GM23338 (cell line): ENCODE measurements at regions not wholly inside any gene's neighbourhood (a gene's known extent, or its start where the extent isn't known, plus 50 kb on each side); places are given as distances from the start of the nearest gene placed in this dataset.

Experiments
- ATAC-seq: fragments of 200-7000 bp; cut with Tn5 transposase; 3 replicates; pipeline ENCODE4 v1.9.1; 2020
- DNase-seq: peaks from one replicate; pipeline ENCODE4 v3.0.0-alpha.2; 2015; ENCODE audit warnings: low spot score
- H2AFZ ChIP-seq: fragments of 200-600 bp; sonication (generic); 2 replicates; pipeline ENCODE4 v1.8.0; 2016; ENCODE audit warnings: antibody characterized with exemption, mild to moderate bottlenecking, moderate library complexity
- H3F3A ChIP-seq: fragments of 200-600 bp; sonication (generic); replicated peaks from 2 replicates; pipeline ENCODE4 v1.8.0; 2017; ENCODE audit warnings: antibody characterized with exemption, mixed run types, low read depth
- H3K27ac ChIP-seq: fragments of 200-600 bp; sonication (generic); 2 replicates; pipeline ENCODE4 v1.6.1; 2016; ENCODE audit warnings: low read depth
- H3K27me3 ChIP-seq: fragments of 200-600 bp; sonication (generic); 2 replicates; pipeline ENCODE4 v1.8.0; 2016; ENCODE audit warnings: mild to moderate bottlenecking, mixed run types, moderate library complexity; ENCODE audit not compliant: insufficient read depth
- H3K36me3 ChIP-seq: fragments of 200-600 bp; sonication (generic); 2 replicates; pipeline ENCODE4 v1.8.0; 2016; ENCODE audit warnings: mild to moderate bottlenecking; ENCODE audit not compliant: insufficient read depth
- H3K4me1 ChIP-seq: fragments of 200-600 bp; sonication (generic); 2 replicates; pipeline ENCODE4 v1.8.0; 2016; ENCODE audit warnings: mild to moderate bottlenecking, moderate library complexity; ENCODE audit not compliant: insufficient read depth
- H3K4me2 ChIP-seq: fragments of 200-600 bp; sonication (generic); 2 replicates; pipeline ENCODE4 v1.7.1; 2017; ENCODE audit warnings: mixed run types
- H3K4me3 ChIP-seq: fragments of 200-600 bp; sonication (generic); 2 replicates; pipeline ENCODE4 v1.6.1; 2016; ENCODE audit warnings: mixed run types
- H3K79me2 ChIP-seq: fragments of 200-600 bp; sonication (generic); replicated peaks from 2 replicates; pipeline ENCODE4 v1.8.0; 2017; ENCODE audit warnings: mild to moderate bottlenecking; ENCODE audit not compliant: insufficient read depth
- H3K9me2 ChIP-seq: fragments of 200-600 bp; sonication (generic); 2 replicates; pipeline ENCODE4 v1.8.0; 2017; ENCODE audit not compliant: insufficient read depth
- H4K20me1 ChIP-seq: fragments of 200-600 bp; sonication (generic); replicated peaks from 2 replicates; pipeline ENCODE4 v1.8.0; 2017; ENCODE audit warnings: mild to moderate bottlenecking; ENCODE audit not compliant: insufficient read depth
- H3K27ac Mint-ChIP-seq: 2 replicates; pipeline ENCODE4 v1.8.0; 2020; ENCODE audit warnings: inconsistent platforms, mild to moderate bottlenecking, moderate library complexity, mixed read lengths
- H3K27me3 Mint-ChIP-seq: 3 replicates; pipeline ENCODE4 v1.8.0; 2022; ENCODE audit warnings: low read depth, mild to moderate bottlenecking, moderate library complexity, mixed read lengths, inconsistent platforms; ENCODE audit not compliant: insufficient read depth, poor library complexity
- H3K36me3 Mint-ChIP-seq: 3 replicates; pipeline ENCODE4 v1.8.0; 2021; ENCODE audit warnings: low read depth, mild to moderate bottlenecking, inconsistent platforms, moderate library complexity, mixed read lengths
- H3K4me1 Mint-ChIP-seq: 3 replicates; pipeline ENCODE4 v1.8.0; 2020; ENCODE audit warnings: mild to moderate bottlenecking, inconsistent platforms, mixed read lengths
- H3K4me3 Mint-ChIP-seq: 3 replicates; pipeline ENCODE4 v1.8.0; 2021; ENCODE audit warnings: moderate library complexity, mild to moderate bottlenecking, inconsistent platforms, mixed read lengths
- H3K9me3 Mint-ChIP-seq: 3 replicates; pipeline ENCODE4 v1.8.0; 2020; ENCODE audit warnings: moderate library complexity, mild to moderate bottlenecking, inconsistent platforms, mixed read lengths
- CREB1 ChIP-seq: fragments of 250-450 bp; sonication (Bioruptor Pico); IDR thresholded peaks from 2 replicates; pipeline ENCODE4 v1.5.0; 2020; ENCODE audit warnings: low read depth, mild to moderate bottlenecking, moderate library complexity
- EZH2 ChIP-seq: fragments of 200-600 bp; sonication (generic); IDR thresholded peaks from one replicate; pipeline ENCODE4 v1.8.0; 2017; ENCODE audit warnings: antibody characterized with exemption, mild to moderate bottlenecking, low read depth; ENCODE audit not compliant: unreplicated experiment
- EZH2phosphoT487 ChIP-seq: fragments of 200-600 bp; sonication (generic); IDR thresholded peaks from one replicate; pipeline ENCODE4 v1.8.1; 2018; ENCODE audit warnings: antibody characterized with exemption; ENCODE audit not compliant: unreplicated experiment
- JUNB ChIP-seq: IDR thresholded peaks from one replicate; pipeline ENCODE4 v1.6.1; 2016; ENCODE audit warnings: antibody characterized with exemption; ENCODE audit not compliant: unreplicated experiment
- NANOG ChIP-seq: IDR thresholded peaks from 2 replicates; pipeline ENCODE4 v1.6.1; 2016; ENCODE audit warnings: antibody characterized with exemption, borderline replicate concordance
- POLR2AphosphoS5 ChIP-seq: IDR thresholded peaks from 2 replicates; pipeline ENCODE4 v1.6.1; 2016; ENCODE audit warnings: antibody characterized with exemption, low read depth
- STAT1 ChIP-seq: IDR thresholded peaks from one replicate; pipeline ENCODE4 v1.6.1; 2016; ENCODE audit warnings: antibody characterized with exemption; ENCODE audit not compliant: unreplicated experiment
- ZNF114 ChIP-seq: fragments of 250-450 bp; sonication (Bioruptor Pico); IDR thresholded peaks from 2 replicates; pipeline ENCODE4 v1.5.0; 2020; ENCODE audit warnings: mild to moderate bottlenecking, moderate library complexity
- ZNF331 ChIP-seq: fragments of 250-450 bp; sonication (Bioruptor Pico); IDR thresholded peaks from 2 replicates; pipeline ENCODE4 v1.5.0; 2020; ENCODE audit warnings: low read depth, mild to moderate bottlenecking, moderate library complexity
- TF ChIP-seq, protein P1 (sequence below): IDR thresholded peaks from 2 replicates; pipeline ENCODE4 v1.6.1; 2016; ENCODE audit warnings: antibody characterized with exemption
- TF ChIP-seq, protein P2 (sequence below): fragments of 250-450 bp; sonication (Bioruptor Pico); IDR thresholded peaks from 2 replicates; pipeline ENCODE4 v1.5.0; 2020; ENCODE audit warnings: mild to moderate bottlenecking, moderate library complexity
- TF ChIP-seq, protein P3 (sequence below): IDR thresholded peaks from one replicate; pipeline ENCODE4 v1.6.1; 2018; ENCODE audit warnings: antibody characterized with exemption; ENCODE audit not compliant: unreplicated experiment
- TF ChIP-seq, protein P4 (sequence below), 2 experiments: fragments of 200-600 bp in 1 of 2; sonication (generic) in 1 of 2; conservative IDR thresholded peaks; 2 replicates each; pipeline versions ENCODE4 v1.5.1 to v1.6.1; 2016 to 2017; ENCODE audit warnings: antibody characterized with exemption in 2 of 2, low read depth in 2 of 2, mild to moderate bottlenecking in 2 of 2, moderate library complexity in 1 of 2

DNA sequence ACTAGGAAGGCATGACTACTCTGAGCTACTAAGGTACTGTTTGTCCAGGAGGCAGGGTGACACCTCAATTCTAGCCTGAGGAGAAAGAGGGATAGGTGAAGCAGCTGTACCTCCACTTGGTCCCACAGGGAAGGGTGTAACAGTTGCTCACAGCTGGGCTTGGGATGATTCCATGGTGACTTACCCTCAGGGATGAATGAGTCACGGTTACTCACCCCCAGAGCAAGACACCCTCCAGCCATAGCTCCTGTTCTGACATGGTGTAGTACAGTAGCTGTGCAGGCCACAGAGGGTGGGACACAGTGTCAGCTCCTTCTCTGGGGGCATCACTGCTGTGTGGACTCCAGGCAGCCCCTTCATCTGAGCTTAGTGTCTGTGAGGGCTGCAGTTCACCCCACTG lies 868.6 kb upstream of the SEMA6D start:
- Mint-ChIP-seq H3K4me1 (no peaks in the 10 kb centered on the region), H3K4me3 (no peak overlapping the region), H3K9me3 (peaks cover 61% of the 10 kb centered on the region), H3K27me3 (no peaks in the 10 kb centered on the region), H3K27ac (no peak overlapping the region), H3K36me3 (peaks cover 17% of the 10 kb centered on the region)
- H3K4me2 ChIP-seq = no peak overlapping the region
- H3K4me1 ChIP-seq = no peaks in the 10 kb centered on the region
- no peaks in the 10 kb centered on the region; the same call in 1 of the 2 replicates for H3K36me3 ChIP-seq
- ATAC-seq = no peak
- H3F3A ChIP-seq = no peaks in the 10 kb centered on the region
- TF ChIP-seq ZNF114 (no peak), JUNB (no peak), EZH2phosphoT487 (no peak), CREB1 (CRISPR knock-in tag) (no peak), ZNF331 (CRISPR knock-in tag) (no peak), POLR2AphosphoS5 (no peak), EZH2 (no peak), STAT1 (no peak), NANOG (no peak)
- TF ChIP-seq, protein P1, sequence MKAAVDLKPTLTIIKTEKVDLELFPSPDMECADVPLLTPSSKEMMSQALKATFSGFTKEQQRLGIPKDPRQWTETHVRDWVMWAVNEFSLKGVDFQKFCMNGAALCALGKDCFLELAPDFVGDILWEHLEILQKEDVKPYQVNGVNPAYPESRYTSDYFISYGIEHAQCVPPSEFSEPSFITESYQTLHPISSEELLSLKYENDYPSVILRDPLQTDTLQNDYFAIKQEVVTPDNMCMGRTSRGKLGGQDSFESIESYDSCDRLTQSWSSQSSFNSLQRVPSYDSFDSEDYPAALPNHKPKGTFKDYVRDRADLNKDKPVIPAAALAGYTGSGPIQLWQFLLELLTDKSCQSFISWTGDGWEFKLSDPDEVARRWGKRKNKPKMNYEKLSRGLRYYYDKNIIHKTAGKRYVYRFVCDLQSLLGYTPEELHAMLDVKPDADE = no peak
- TF ChIP-seq, protein P2, sequence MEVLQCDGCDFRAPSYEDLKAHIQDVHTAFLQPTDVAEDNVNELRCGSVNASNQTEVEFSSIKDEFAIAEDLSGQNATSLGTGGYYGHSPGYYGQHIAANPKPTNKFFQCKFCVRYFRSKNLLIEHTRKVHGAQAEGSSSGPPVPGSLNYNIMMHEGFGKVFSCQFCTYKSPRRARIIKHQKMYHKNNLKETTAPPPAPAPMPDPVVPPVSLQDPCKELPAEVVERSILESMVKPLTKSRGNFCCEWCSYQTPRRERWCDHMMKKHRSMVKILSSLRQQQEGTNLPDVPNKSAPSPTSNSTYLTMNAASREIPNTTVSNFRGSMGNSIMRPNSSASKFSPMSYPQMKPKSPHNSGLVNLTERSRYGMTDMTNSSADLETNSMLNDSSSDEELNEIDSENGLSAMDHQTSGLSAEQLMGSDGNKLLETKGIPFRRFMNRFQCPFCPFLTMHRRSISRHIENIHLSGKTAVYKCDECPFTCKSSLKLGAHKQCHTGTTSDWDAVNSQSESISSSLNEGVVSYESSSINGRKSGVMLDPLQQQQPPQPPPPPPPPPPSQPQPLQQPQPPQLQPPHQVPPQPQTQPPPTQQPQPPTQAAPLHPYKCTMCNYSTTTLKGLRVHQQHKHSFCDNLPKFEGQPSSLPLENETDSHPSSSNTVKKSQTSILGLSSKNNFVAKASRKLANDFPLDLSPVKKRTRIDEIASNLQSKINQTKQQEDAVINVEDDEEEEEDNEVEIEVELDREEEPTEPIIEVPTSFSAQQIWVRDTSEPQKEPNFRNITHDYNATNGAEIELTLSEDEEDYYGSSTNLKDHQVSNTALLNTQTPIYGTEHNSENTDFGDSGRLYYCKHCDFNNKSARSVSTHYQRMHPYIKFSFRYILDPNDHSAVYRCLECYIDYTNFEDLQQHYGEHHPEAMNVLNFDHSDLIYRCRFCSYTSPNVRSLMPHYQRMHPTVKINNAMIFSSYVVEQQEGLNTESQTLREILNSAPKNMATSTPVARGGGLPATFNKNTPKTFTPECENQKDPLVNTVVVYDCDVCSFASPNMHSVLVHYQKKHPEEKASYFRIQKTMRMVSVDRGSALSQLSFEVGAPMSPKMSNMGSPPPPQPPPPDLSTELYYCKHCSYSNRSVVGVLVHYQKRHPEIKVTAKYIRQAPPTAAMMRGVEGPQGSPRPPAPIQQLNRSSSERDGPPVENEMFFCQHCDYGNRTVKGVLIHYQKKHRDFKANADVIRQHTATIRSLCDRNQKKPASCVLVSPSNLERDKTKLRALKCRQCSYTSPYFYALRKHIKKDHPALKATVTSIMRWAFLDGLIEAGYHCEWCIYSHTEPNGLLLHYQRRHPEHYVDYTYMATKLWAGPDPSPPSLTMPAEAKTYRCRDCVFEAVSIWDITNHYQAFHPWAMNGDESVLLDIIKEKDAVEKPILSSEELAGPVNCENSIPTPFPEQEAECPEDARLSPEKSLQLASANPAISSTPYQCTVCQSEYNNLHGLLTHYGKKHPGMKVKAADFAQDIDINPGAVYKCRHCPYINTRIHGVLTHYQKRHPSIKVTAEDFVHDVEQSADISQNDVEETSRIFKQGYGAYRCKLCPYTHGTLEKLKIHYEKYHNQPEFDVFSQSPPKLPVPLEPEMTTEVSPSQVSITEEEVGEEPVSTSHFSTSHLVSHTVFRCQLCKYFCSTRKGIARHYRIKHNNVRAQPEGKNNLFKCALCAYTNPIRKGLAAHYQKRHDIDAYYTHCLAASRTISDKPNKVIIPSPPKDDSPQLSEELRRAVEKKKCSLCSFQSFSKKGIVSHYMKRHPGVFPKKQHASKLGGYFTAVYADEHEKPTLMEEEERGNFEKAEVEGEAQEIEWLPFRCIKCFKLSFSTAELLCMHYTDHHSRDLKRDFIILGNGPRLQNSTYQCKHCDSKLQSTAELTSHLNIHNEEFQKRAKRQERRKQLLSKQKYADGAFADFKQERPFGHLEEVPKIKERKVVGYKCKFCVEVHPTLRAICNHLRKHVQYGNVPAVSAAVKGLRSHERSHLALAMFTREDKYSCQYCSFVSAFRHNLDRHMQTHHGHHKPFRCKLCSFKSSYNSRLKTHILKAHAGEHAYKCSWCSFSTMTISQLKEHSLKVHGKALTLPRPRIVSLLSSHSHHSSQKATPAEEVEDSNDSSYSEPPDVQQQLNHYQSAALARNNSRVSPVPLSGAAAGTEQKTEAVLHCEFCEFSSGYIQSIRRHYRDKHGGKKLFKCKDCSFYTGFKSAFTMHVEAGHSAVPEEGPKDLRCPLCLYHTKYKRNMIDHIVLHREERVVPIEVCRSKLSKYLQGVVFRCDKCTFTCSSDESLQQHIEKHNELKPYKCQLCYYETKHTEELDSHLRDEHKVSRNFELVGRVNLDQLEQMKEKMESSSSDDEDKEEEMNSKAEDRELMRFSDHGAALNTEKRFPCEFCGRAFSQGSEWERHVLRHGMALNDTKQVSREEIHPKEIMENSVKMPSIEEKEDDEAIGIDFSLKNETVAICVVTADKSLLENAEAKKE (CRISPR knock-in tag) = no peak
- TF ChIP-seq, protein P3, sequence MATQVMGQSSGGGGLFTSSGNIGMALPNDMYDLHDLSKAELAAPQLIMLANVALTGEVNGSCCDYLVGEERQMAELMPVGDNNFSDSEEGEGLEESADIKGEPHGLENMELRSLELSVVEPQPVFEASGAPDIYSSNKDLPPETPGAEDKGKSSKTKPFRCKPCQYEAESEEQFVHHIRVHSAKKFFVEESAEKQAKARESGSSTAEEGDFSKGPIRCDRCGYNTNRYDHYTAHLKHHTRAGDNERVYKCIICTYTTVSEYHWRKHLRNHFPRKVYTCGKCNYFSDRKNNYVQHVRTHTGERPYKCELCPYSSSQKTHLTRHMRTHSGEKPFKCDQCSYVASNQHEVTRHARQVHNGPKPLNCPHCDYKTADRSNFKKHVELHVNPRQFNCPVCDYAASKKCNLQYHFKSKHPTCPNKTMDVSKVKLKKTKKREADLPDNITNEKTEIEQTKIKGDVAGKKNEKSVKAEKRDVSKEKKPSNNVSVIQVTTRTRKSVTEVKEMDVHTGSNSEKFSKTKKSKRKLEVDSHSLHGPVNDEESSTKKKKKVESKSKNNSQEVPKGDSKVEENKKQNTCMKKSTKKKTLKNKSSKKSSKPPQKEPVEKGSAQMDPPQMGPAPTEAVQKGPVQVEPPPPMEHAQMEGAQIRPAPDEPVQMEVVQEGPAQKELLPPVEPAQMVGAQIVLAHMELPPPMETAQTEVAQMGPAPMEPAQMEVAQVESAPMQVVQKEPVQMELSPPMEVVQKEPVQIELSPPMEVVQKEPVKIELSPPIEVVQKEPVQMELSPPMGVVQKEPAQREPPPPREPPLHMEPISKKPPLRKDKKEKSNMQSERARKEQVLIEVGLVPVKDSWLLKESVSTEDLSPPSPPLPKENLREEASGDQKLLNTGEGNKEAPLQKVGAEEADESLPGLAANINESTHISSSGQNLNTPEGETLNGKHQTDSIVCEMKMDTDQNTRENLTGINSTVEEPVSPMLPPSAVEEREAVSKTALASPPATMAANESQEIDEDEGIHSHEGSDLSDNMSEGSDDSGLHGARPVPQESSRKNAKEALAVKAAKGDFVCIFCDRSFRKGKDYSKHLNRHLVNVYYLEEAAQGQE = no peak
- TF ChIP-seq, protein P4, sequence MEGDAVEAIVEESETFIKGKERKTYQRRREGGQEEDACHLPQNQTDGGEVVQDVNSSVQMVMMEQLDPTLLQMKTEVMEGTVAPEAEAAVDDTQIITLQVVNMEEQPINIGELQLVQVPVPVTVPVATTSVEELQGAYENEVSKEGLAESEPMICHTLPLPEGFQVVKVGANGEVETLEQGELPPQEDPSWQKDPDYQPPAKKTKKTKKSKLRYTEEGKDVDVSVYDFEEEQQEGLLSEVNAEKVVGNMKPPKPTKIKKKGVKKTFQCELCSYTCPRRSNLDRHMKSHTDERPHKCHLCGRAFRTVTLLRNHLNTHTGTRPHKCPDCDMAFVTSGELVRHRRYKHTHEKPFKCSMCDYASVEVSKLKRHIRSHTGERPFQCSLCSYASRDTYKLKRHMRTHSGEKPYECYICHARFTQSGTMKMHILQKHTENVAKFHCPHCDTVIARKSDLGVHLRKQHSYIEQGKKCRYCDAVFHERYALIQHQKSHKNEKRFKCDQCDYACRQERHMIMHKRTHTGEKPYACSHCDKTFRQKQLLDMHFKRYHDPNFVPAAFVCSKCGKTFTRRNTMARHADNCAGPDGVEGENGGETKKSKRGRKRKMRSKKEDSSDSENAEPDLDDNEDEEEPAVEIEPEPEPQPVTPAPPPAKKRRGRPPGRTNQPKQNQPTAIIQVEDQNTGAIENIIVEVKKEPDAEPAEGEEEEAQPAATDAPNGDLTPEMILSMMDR (conservative IDR thresholded peaks at IDR 0.05; ENCODE audit: low read depth in 2 of 2) = no peak
- no peak overlapping the region for H3K27ac ChIP-seq
- H3K27me3 ChIP-seq = no peaks in the 10 kb centered on the region
- DNase-seq = no peak
- no peak overlapping the region for H3K4me3 ChIP-seq
- peaks cover 13% of the 10 kb centered on the region; the same call in 1 of the 2 replicates for H3K9me2 ChIP-seq
- H4K20me1 ChIP-seq = no peaks in the 10 kb centered on the region
- H2AFZ ChIP-seq = no peak overlapping the region
- no peaks in the 10 kb centered on the region for H3K79me2 ChIP-seq
